ENCODE measurements at regions not wholly inside any gene's neighbourhood (a gene's known extent, or its start where the extent isn't known, plus 50 kb on each side); places are given as distances from the start of the nearest gene placed in this dataset.
A peak's percentile ranks its signal among the peaks of the same experiment; 100 is the strongest.

- H3K27me3 ChIP-seq: no peaks in the 10 kb centered on the region
- H3K27ac ChIP-seq: peak overlapping the region; percentile 46
- H3K36me3 ChIP-seq: no peaks in the 10 kb centered on the region
- no peak overlapping the region for H3K4me3 ChIP-seq
- no peaks in the 10 kb centered on the region for H3K9me3 ChIP-seq (replicated peaks)
- peak in 1 of 2 experiments; percentile 46 for DNase-seq
- peaks cover 12% of the 10 kb centered on the region for H3K4me1 ChIP-seq
Measured at GRCh38 chr3:171967137-171967783, 72.1 kb upstream of the FNDC3B start.

DNA sequence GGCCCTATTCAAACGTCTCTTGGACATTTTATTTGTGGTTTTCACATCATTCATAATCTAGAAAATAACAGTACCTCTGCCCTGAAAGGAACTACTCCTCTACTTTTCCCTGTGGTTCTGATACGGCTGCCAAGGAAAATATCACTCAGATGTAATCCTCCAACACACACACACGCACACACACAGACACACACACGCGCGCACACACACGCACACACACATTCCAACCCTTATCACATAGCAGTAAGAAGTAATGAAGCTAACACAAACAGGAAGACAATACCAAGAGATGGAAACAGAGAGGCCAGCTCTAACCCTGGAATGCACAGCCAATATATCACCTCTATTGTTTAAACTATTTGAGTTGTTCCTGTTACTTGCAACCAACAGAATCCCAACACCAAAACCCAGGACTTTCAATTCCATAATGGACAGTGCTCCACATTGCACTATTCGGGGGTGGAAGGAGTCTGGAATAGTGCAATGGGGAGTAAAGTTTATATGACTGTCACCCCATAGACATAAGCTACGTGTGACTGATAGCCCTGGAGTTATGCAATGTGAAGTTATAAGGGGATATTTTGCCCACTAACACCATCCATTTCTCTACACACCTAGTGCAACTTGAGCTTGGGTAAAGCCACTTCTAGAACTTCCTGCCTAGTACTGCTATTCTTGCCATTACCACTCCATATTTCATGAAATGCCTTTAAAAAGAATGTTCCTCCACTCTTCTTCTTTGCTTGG lies 71.3 kb upstream of the FNDC3B start:
- Histone ChIP-seq H3K36me3 (no peaks in the 10 kb centered on the region), H3K4me3 (no peak overlapping the region)
- no peak for DNase-seq

GRCh38 chr3:171970301-171970788 lies 69.0 kb upstream of the FNDC3B start:
- peaks cover 12% of the 10 kb centered on the region for H3K4me1 ChIP-seq
- no peak overlapping the region for H3K27ac ChIP-seq
- H3K9me3 ChIP-seq (replicated peaks): no peaks in the 10 kb centered on the region
- H3K27me3 ChIP-seq: no peaks in the 10 kb centered on the region
- no peaks in the 10 kb centered on the region for H3K36me3 ChIP-seq
- DNase-seq: no peak
- H3K4me3 ChIP-seq: no peak overlapping the region

More for the DNA sequence above, 71.3 kb upstream of the FNDC3B start:
- H3K27me3 ChIP-seq: no peaks in the 10 kb centered on the region
- H3K27ac ChIP-seq: no peak overlapping the region
- H3K4me1 ChIP-seq: peaks cover 12% of the 10 kb centered on the region
- H3K9me3 ChIP-seq (replicated peaks): no peaks in the 10 kb centered on the region

- Histone ChIP-seq H3K4me3 (no peak overlapping the region), H3K27me3 (no peaks in the 10 kb centered on the region), H3K36me3 (no peaks in the 10 kb centered on the region), H3K9me3 (replicated peaks) (no peaks in the 10 kb centered on the region), H3K27ac (no peak overlapping the region), H3K4me1 (peaks cover 7% of the 10 kb centered on the region)
- no peak for DNase-seq
Measured at GRCh38 chr3:171971919-171972514, 67.4 kb upstream of the FNDC3B start.

DNA sequence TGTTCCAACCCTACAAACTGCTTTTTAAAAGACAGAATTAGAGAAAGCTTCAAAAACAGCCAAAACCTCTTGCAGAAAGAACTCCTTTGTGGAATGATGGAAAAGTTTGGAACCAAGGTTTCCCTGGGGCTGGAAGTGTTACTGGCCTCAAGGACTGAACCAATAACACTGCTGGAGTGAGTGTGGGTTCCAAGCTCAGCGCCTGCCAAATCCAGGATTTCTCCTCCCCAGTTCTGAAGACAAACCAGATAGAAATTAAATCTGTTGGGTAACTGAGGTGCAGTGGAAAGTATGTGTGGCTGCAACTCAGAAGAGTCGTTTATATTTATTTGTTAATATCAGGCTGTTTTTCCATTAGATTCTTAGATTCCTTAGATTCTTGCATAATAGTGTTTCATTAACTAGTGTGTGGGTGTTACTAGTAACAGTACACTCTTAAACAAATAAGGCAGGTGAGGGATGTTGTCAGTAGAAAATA lies 66.5 kb upstream of the FNDC3B start:
- DNase-seq: no peak
- H3K27ac ChIP-seq: no peak overlapping the region
- no peaks in the 10 kb centered on the region for H3K4me1 ChIP-seq
- no peaks in the 10 kb centered on the region for H3K27me3 ChIP-seq
- no peaks in the 10 kb centered on the region for H3K36me3 ChIP-seq
- H3K4me3 ChIP-seq: no peak overlapping the region
- H3K9me3 ChIP-seq (replicated peaks): no peaks in the 10 kb centered on the region

DNA sequence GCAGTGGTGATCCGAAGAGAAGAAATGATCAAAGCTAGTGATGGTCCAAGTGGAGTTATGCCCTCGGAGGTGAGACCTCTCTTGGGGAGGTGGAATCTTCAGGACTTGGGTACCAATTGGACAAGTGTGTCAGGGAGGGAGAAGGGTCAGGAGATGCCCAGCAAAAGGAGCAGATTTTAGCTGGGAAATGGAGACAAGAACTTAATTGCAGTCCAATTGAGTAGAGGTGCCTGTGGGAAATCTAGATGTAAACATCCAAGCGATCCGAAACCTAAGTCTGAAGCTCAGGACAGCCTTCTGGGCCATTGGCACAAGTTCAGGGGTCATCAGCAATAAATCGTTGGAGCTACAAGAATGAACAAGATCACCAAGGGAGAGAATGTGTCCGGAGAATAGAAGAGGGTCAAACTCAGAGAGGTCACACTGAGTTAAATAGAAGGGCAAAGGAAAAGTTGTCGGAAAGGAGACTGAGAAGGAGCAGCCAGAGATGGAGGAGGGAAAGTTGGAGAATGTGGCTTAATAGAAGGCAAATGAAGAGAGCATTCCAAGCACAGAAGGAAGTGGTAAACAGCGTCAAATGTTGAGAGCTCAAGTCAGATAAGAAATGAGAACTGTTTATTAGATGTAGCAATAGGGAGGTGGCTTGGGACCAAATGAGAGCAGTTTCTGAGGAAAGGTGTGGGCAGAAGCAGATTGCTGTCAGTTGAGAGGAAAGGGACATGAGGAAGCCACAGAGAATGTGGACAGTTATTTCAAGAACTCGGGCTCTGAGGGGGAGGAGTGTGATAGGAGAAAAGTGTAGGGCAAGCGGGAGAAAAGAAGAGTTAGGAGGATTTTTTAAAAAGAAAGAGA lies 64.2 kb upstream of the FNDC3B start:
- DNase-seq: no peak
- Histone ChIP-seq H3K9me3 (replicated peaks) (no peaks in the 10 kb centered on the region), H3K27ac (no peak overlapping the region), H3K4me3 (no peak overlapping the region), H3K27me3 (no peaks in the 10 kb centered on the region), H3K36me3 (no peaks in the 10 kb centered on the region), H3K4me1 (no peaks in the 10 kb centered on the region)

DNA sequence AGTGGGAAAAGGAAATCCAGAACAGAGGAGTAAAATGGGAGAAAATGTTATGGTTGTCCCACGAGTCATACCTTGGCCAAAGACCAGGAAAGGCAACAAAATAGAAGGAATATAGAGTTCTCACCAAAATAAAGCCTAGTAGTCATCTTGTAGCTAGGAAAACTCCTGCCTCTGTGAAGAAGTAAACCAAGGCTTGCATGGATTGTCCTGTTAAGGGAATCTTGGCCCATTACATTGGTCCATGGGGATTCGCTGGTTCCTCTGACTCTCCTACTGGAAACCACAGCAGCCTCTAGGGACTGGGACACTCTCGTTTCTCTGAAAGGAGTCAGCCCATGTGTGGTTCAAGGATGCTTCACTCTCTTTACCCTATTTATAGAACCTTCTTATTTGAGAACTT lies 62.9 kb upstream of the FNDC3B start:
- no peaks in the 10 kb centered on the region for H3K27me3 ChIP-seq
- no peaks in the 10 kb centered on the region for H3K9me3 ChIP-seq (replicated peaks)
- no peaks in the 10 kb centered on the region for H3K4me1 ChIP-seq
- no peak for DNase-seq
- H3K36me3 ChIP-seq: no peaks in the 10 kb centered on the region
- H3K4me3 ChIP-seq: no peak overlapping the region
- no peak overlapping the region for H3K27ac ChIP-seq

- no peaks in the 10 kb centered on the region for H3K4me1 ChIP-seq
- H3K27ac ChIP-seq: no peak overlapping the region
Measured at GRCh38 chr3:171977441-171977840, 61.9 kb upstream of the FNDC3B start.

GRCh38 chr3:171977860-171978259 lies 61.5 kb upstream of the FNDC3B start:
- no peaks in the 10 kb centered on the region for H3K36me3 ChIP-seq
- no peaks in the 10 kb centered on the region for H3K4me1 ChIP-seq
- H3K27me3 ChIP-seq: no peaks in the 10 kb centered on the region
- H3K9me3 ChIP-seq (replicated peaks): no peaks in the 10 kb centered on the region
- no peak overlapping the region for H3K27ac ChIP-seq
- no peak overlapping the region for H3K4me3 ChIP-seq
- DNase-seq: no peak

More at GRCh38 chr3:171977441-171977840, 61.9 kb upstream of the FNDC3B start:
- DNase-seq: no peak
- Histone ChIP-seq H3K9me3 (replicated peaks) (no peaks in the 10 kb centered on the region), H3K36me3 (no peaks in the 10 kb centered on the region), H3K4me3 (no peak overlapping the region), H3K27me3 (no peaks in the 10 kb centered on the region)

GRCh38 chr3:171978390-171978789 lies 61.0 kb upstream of the FNDC3B start:
- Histone ChIP-seq H3K27me3 (no peaks in the 10 kb centered on the region), H3K9me3 (replicated peaks) (no peaks in the 10 kb centered on the region), H3K4me3 (no peak overlapping the region), H3K36me3 (no peaks in the 10 kb centered on the region), H3K4me1 (no peaks in the 10 kb centered on the region), H3K27ac (no peak overlapping the region)
- no peak for DNase-seq

GRCh38 chr3:171979081-171979480 lies 60.3 kb upstream of the FNDC3B start:
- no peaks in the 10 kb centered on the region for H3K36me3 ChIP-seq
- H3K4me1 ChIP-seq: no peaks in the 10 kb centered on the region
- no peak overlapping the region for H3K4me3 ChIP-seq
- no peak for DNase-seq
- H3K27me3 ChIP-seq: no peaks in the 10 kb centered on the region
- no peak overlapping the region for H3K27ac ChIP-seq
- H3K9me3 ChIP-seq (replicated peaks): no peaks in the 10 kb centered on the region

- Histone ChIP-seq H3K4me3 (no peak overlapping the region), H3K27ac (no peak overlapping the region), H3K4me1 (no peaks in the 10 kb centered on the region), H3K27me3 (no peaks in the 10 kb centered on the region), H3K36me3 (no peaks in the 10 kb centered on the region), H3K9me3 (replicated peaks) (no peaks in the 10 kb centered on the region)
- DNase-seq: no peak
Measured at GRCh38 chr3:171980578-171981270, 58.7 kb upstream of the FNDC3B start.

- Histone ChIP-seq H3K9me3 (replicated peaks) (no peaks in the 10 kb centered on the region), H3K4me1 (no peaks in the 10 kb centered on the region), H3K36me3 (no peaks in the 10 kb centered on the region), H3K27me3 (no peaks in the 10 kb centered on the region), H3K4me3 (no peak overlapping the region), H3K27ac (no peak overlapping the region)
- DNase-seq: no peak
Measured at GRCh38 chr3:171981271-171981605, 58.1 kb upstream of the FNDC3B start.

DNA sequence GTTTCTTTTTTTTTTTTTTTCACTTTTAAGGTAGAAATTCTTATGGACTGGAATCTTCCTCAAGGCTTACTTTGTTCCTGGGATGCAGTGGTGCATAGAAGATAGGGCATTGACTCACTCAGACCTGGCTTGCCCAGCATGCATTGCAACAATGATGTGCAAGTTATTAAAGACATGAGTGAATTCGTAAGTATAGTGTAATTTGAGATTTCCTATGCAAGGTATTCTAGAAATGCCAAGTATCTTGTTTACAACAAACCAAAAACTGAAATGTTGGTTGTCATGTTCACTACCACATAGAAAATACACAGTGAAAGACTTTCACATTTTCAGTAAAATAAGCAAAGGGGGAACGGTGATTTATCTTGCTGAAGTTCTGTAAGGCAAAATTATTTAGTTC lies 56.5 kb upstream of the FNDC3B start:
- Histone ChIP-seq H3K36me3 (no peaks in the 10 kb centered on the region), H3K9me3 (replicated peaks) (no peaks in the 10 kb centered on the region), H3K27ac (no peak overlapping the region), H3K4me1 (no peaks in the 10 kb centered on the region), H3K4me3 (no peak overlapping the region), H3K27me3 (no peaks in the 10 kb centered on the region)
- no peak for DNase-seq
